ENCODE measurements at regions not wholly inside any gene's neighbourhood (a gene's known extent, or its start where the extent isn't known, plus 50 kb on each side); places are given as distances from the start of the nearest gene placed in this dataset.

DNA sequence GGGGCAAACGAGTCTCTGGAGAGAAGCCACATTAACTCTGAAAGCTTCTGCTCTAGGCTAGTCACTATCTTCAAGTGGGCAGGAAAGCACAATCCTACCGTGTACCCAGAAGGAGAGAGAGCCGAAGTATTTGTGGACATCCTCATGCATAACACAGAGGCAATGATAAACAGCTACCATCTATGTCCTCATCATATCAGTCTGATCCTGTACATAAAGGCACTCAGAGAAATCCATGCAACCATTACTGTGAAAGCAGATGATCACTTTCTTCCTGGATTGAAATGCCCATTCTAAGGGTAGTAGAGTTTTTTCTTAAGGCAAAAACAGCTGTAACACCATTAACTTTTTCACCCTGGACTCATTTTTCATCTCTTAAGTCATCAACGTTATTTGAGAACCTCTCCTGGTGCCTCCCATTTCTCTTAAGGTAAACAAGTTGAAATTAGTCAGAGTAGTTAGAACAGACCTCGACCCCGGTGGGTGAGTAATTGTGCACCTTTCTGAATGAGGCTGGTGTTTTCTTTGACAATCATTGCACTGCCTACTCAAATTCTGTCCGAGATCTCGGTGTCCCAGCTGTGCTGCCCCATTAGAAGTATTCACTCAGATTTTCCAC, 327.4 kb downstream of the SHQ1 start:
- TF ChIP-seq, protein P1, sequence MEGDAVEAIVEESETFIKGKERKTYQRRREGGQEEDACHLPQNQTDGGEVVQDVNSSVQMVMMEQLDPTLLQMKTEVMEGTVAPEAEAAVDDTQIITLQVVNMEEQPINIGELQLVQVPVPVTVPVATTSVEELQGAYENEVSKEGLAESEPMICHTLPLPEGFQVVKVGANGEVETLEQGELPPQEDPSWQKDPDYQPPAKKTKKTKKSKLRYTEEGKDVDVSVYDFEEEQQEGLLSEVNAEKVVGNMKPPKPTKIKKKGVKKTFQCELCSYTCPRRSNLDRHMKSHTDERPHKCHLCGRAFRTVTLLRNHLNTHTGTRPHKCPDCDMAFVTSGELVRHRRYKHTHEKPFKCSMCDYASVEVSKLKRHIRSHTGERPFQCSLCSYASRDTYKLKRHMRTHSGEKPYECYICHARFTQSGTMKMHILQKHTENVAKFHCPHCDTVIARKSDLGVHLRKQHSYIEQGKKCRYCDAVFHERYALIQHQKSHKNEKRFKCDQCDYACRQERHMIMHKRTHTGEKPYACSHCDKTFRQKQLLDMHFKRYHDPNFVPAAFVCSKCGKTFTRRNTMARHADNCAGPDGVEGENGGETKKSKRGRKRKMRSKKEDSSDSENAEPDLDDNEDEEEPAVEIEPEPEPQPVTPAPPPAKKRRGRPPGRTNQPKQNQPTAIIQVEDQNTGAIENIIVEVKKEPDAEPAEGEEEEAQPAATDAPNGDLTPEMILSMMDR (IDR thresholded peaks at IDR 0.05): no peak
- no peak for TF ChIP-seq POLR2A (IDR thresholded peaks at IDR 0.05)

Data from right lobe of liver (tissue), 4 donors.